ENCODE measurements at regions not wholly inside any gene's neighbourhood (a gene's known extent, or its start where the extent isn't known, plus 50 kb on each side); places are given as distances from the start of the nearest gene placed in this dataset.

DNA sequence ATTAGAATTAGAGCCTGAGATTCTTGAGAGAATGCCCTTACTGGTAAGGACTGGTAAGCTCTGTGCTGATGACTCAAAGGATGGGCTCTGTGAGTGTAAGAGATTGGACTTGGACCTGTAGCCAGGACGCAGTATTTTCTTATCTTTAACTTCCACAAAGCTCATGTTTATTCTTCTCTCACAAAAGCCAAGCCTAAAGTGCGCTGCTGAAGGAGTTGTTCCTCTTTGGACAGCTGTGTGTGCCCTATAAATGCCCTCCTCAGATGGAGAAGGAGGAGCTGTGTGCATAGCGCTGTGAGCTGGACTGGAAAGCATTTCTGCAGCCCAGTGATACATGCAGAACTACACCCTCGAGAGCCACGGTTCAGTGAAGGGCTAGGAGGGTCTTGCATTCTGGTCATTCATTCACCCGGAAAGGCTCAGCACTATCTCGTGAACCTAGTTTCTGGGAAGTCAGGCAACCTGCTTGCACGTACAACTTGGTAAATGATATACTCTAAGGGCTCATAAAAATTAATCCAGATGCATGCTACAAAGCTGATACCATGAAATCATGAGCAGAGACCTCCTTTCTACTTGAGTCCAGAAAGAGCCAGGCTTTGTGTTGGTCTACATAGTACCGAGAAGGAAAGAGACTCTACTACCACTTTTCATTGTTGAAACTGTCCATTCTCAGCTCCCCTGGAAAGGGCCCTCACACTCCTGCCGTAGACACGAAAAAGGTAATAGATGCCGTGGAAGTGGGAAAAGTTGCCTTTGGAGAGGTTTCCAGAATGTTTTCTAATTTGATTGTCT lies 103.0 kb upstream of the TBL1XR1 start (continued):
- no peak for TF ChIP-seq NCOR1 (IDR thresholded peaks at IDR 0.05; ENCODE audit: borderline replicate concordance, low read length)
- no peak for TF ChIP-seq CEBPB (IDR thresholded peaks at IDR 0.05; ENCODE audit: borderline replicate concordance, low read depth, low read length)
- TF ChIP-seq ZNF792 (CRISPR knock-in tag; IDR thresholded peaks at IDR 0.05) = peak; percentile 12; the same call in 1 of the 2 replicates
- TF ChIP-seq, protein P1, sequence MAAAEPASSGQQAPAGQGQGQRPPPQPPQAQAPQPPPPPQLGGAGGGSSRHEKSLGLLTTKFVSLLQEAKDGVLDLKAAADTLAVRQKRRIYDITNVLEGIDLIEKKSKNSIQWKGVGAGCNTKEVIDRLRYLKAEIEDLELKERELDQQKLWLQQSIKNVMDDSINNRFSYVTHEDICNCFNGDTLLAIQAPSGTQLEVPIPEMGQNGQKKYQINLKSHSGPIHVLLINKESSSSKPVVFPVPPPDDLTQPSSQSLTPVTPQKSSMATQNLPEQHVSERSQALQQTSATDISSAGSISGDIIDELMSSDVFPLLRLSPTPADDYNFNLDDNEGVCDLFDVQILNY (CRISPR knock-in tag; conservative IDR thresholded peaks at IDR 0.05) = no peak
- TF ChIP-seq, protein P2, sequence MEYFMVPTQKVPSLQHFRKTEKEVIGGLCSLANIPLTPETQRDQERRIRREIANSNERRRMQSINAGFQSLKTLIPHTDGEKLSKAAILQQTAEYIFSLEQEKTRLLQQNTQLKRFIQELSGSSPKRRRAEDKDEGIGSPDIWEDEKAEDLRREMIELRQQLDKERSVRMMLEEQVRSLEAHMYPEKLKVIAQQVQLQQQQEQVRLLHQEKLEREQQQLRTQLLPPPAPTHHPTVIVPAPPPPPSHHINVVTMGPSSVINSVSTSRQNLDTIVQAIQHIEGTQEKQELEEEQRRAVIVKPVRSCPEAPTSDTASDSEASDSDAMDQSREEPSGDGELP (IDR thresholded peaks at IDR 0.05; ENCODE audit: borderline replicate concordance, low read depth) = 0 out of 2 replicates have a peak, but pooled peaks have one; percentile 13
- no peak for TF ChIP-seq ZNF7 (CRISPR knock-in tag; IDR thresholded peaks at IDR 0.05)
- peak; percentile 35 for TF ChIP-seq FOXA3 (CRISPR knock-in tag; IDR thresholded peaks at IDR 0.05)
- no peak for TF ChIP-seq ELF1 (CRISPR knock-in tag; IDR thresholded peaks at IDR 0.05)
- TF ChIP-seq ASH2L (IDR thresholded peaks at IDR 0.05; ENCODE audit: insufficient read length, low read depth, low read length) = peak; percentile 29
- TF ChIP-seq, protein P3, sequence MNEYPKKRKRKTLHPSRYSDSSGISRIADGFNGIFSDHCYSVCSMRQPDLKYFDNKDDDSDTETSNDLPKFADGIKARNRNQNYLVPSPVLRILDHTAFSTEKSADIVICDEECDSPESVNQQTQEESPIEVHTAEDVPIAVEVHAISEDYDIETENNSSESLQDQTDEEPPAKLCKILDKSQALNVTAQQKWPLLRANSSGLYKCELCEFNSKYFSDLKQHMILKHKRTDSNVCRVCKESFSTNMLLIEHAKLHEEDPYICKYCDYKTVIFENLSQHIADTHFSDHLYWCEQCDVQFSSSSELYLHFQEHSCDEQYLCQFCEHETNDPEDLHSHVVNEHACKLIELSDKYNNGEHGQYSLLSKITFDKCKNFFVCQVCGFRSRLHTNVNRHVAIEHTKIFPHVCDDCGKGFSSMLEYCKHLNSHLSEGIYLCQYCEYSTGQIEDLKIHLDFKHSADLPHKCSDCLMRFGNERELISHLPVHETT (CRISPR knock-in tag; conservative IDR thresholded peaks at IDR 0.05) = no peak
- peak; percentile 64 for TF ChIP-seq HNF4A (CRISPR knock-in tag; IDR thresholded peaks at IDR 0.05)
- TF ChIP-seq ZFY (CRISPR knock-in tag; IDR thresholded peaks at IDR 0.05) = no peak
- TF ChIP-seq, protein P4, sequence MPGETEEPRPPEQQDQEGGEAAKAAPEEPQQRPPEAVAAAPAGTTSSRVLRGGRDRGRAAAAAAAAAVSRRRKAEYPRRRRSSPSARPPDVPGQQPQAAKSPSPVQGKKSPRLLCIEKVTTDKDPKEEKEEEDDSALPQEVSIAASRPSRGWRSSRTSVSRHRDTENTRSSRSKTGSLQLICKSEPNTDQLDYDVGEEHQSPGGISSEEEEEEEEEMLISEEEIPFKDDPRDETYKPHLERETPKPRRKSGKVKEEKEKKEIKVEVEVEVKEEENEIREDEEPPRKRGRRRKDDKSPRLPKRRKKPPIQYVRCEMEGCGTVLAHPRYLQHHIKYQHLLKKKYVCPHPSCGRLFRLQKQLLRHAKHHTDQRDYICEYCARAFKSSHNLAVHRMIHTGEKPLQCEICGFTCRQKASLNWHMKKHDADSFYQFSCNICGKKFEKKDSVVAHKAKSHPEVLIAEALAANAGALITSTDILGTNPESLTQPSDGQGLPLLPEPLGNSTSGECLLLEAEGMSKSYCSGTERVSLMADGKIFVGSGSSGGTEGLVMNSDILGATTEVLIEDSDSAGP (CRISPR knock-in tag; IDR thresholded peaks at IDR 0.05; ENCODE audit: borderline replicate concordance) = 0 out of 2 replicates have a peak, but pooled peaks have one; percentile 19
- TF ChIP-seq RBFOX2 (IDR thresholded peaks at IDR 0.05; ENCODE audit: low read depth, low read length) = peak; percentile 39; the same call in 1 of the 2 replicates
- no peak for TF ChIP-seq ZKSCAN5 (CRISPR knock-in tag; IDR thresholded peaks at IDR 0.05)
- TF ChIP-seq, protein P5, sequence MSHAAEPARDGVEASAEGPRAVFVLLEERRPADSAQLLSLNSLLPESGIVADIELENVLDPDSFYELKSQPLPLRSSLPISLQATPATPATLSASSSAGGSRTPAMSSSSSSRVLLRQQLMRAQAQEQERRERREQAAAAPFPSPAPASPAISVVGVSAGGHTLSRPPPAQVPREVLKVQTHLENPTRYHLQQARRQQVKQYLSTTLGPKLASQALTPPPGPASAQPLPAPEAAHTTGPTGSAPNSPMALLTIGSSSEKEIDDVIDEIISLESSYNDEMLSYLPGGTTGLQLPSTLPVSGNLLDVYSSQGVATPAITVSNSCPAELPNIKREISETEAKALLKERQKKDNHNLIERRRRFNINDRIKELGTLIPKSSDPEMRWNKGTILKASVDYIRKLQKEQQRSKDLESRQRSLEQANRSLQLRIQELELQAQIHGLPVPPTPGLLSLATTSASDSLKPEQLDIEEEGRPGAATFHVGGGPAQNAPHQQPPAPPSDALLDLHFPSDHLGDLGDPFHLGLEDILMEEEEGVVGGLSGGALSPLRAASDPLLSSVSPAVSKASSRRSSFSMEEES (CRISPR knock-in tag; IDR thresholded peaks at IDR 0.05) = peak; percentile 41; the same call in 1 of the 2 replicates
- TF ChIP-seq HDAC1 (CRISPR knock-in tag; IDR thresholded peaks at IDR 0.05) = peak; percentile 14; the same call in 1 of the 2 replicates
- no peak for TF ChIP-seq AHR (CRISPR knock-in tag; IDR thresholded peaks at IDR 0.05)
- peak; percentile 63; the same call in 1 of the 2 replicates for TF ChIP-seq CCDC6 (CRISPR knock-in tag; IDR thresholded peaks at IDR 0.05)
- TF ChIP-seq, protein P6, sequence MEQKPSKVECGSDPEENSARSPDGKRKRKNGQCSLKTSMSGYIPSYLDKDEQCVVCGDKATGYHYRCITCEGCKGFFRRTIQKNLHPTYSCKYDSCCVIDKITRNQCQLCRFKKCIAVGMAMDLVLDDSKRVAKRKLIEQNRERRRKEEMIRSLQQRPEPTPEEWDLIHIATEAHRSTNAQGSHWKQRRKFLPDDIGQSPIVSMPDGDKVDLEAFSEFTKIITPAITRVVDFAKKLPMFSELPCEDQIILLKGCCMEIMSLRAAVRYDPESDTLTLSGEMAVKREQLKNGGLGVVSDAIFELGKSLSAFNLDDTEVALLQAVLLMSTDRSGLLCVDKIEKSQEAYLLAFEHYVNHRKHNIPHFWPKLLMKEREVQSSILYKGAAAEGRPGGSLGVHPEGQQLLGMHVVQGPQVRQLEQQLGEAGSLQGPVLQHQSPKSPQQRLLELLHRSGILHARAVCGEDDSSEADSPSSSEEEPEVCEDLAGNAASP (CRISPR knock-in tag; IDR thresholded peaks at IDR 0.05; ENCODE audit: borderline replicate concordance) = no peak
- TF ChIP-seq, protein P7, sequence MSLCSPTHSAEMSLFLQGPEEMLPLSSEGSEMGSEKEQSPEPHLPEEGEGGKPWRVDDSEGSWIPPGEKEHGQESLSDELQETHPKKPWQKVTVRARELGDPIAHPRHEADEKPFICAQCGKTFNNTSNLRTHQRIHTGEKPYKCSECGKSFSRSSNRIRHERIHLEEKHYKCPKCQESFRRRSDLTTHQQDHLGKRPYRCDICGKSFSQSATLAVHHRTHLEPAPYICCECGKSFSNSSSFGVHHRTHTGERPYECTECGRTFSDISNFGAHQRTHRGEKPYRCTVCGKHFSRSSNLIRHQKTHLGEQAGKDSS (CRISPR knock-in tag; IDR thresholded peaks at IDR 0.05; ENCODE audit: borderline replicate concordance, low read depth) = no peak
